Psoas muscle (tissue), 7 donors: ENCODE measurements at regions not wholly inside any gene's neighbourhood (a gene's known extent, or its start where the extent isn't known, plus 50 kb on each side); places are given as distances from the start of the nearest gene placed in this dataset.

ENCODE experiments used
- ATAC-seq, 4 donors: fragments of 200-7000 bp; cut with Tn5 transposase; one replicate each; pipeline ENCODE4 v1.9.1; 2020; ENCODE audit warnings: moderate library complexity in 3 of 4, mild to moderate bottlenecking in 2 of 4
- DNase-seq, 2 donors: peaks; one replicate each; pipeline ENCODE4 v3.0.0-alpha.2; 2020
- H3K27ac ChIP-seq: fragments of 200-600 bp; one replicate; pipeline ENCODE4 v1.8.0; 2022
- H3K27me3 ChIP-seq, 3 donors: fragments of 200-600 bp in 1 of 3; one replicate each; pipeline versions ENCODE4 v1.6.1 to v1.8.0; 2013 to 2022; ENCODE audit warnings: low read length in 2 of 3, mild to moderate bottlenecking in 2 of 3, moderate library complexity in 1 of 3; ENCODE audit not compliant: insufficient read depth in 3 of 3
- H3K36me3 ChIP-seq, 2 donors: fragments of 200-600 bp in 1 of 2; one replicate each; pipeline versions ENCODE4 v1.6.1 to v1.8.0; 2013 to 2022; ENCODE audit warnings: low read depth in 1 of 2, mild to moderate bottlenecking in 1 of 2, moderate library complexity in 1 of 2; ENCODE audit not compliant: insufficient read depth in 1 of 2
- H3K4me1 ChIP-seq: fragments of 200-600 bp; one replicate; pipeline ENCODE4 v1.8.0; 2022
- H3K4me3 ChIP-seq: fragments of 200-600 bp; one replicate; pipeline ENCODE4 v1.8.0; 2022; ENCODE audit warnings: mild to moderate bottlenecking
- H3K9me3 ChIP-seq: fragments of 200-600 bp; one replicate; pipeline ENCODE4 v1.8.0; 2022
- WGBS, 3 donors: extraction: QIAGEN DNeasy Blood & Tissue Kit; methylation state at CpG; one replicate each; pipeline versions ENCODE4 v1.1.6 to v1.1.7; 2013; 5-methylcytosine and 5-hydroxymethylcytosine counted together
- intact Hi-C, 2 donors: fragments of 100-400 bp; cut with DNase I; formaldehyde crosslinking; loops; one replicate each; pipeline versions ENCODE4 v1.11.0 to v1.14.2; 2022
- TF ChIP-seq, protein P1 (sequence below): fragments of 200-600 bp; IDR thresholded peaks from one replicate; pipeline ENCODE4 v1.8.0; 2022; ENCODE audit warnings: antibody characterized with exemption
- donor health status: healthy with polysubstance abuse.
- donor health status: DM: no; HTN: no; CAD: no; lungs with moderate emphysema.
- donor health status: Bipolar disorder and iron deficiency.
- donor health status: healthy.
- donor health status: DM: yes; HTN: yes; CAD: no.
- donor health status: DM: no; HTN: no; CAD: no.
- donor health status: DM: yes; HTN: yes; CAD: no.

DNA sequence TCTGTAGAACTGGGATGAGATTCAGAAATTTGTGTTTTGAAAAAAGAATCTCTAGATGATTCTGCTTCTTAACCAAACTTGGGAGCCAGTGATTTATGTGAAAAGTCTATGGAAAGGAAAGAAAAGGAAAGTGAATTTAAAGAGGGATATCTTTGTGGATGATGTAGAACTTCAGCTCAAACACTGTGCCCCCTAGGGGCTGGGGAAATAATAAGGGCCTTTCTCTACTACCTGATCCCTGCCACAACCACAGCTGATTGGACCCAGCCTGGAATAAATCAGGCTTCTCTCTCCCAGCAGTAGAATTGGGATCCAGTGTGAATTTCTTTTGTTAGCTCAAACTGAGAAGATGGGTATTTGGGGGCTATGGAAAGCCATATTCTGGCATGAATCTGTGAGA, 155.0 kb downstream of the PRELID2 start:
- DNase-seq (no peak), ATAC-seq (peak in 1 of 4 donors; percentile 60)
- Histone ChIP-seq H3K27me3 (no peaks in the 10 kb centered on the region), H3K36me3 (no peaks in the 10 kb centered on the region), H3K27ac (no peak overlapping the region), H3K4me1 (peaks cover 8% of the 10 kb centered on the region), H3K4me3 (no peak overlapping the region), H3K9me3 (no peaks in the 10 kb centered on the region)
- TF ChIP-seq, protein P1, sequence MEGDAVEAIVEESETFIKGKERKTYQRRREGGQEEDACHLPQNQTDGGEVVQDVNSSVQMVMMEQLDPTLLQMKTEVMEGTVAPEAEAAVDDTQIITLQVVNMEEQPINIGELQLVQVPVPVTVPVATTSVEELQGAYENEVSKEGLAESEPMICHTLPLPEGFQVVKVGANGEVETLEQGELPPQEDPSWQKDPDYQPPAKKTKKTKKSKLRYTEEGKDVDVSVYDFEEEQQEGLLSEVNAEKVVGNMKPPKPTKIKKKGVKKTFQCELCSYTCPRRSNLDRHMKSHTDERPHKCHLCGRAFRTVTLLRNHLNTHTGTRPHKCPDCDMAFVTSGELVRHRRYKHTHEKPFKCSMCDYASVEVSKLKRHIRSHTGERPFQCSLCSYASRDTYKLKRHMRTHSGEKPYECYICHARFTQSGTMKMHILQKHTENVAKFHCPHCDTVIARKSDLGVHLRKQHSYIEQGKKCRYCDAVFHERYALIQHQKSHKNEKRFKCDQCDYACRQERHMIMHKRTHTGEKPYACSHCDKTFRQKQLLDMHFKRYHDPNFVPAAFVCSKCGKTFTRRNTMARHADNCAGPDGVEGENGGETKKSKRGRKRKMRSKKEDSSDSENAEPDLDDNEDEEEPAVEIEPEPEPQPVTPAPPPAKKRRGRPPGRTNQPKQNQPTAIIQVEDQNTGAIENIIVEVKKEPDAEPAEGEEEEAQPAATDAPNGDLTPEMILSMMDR, result peak; percentile 9
- intact Hi-C loops, result loop anchor here in 1 of 2 donors (5.0 kb wide), 2 partner anchors 147 to 367 kb away; no protein-coding TSS in a partner anchor

DNA sequence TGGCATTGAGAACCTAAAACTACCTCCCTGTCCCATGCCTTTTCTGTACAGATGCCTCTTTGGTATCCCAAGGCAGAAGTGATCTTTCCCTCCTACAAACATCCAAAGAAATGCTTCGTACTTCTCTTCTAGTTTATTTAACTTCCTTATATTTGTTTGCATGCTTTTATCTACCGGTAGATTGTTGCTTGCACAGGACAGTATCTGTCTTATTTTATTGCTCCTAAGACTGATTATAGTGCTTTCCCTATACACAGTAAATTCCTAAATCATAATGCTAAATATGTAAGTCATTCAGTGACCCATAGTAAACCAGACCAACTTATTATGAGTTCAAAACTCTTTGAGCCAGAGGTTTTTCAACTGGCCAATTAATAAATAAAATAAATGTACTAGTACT, 156.9 kb downstream of the PRELID2 start:
- Histone ChIP-seq H3K9me3 (no peaks in the 10 kb centered on the region), H3K27ac (no peak overlapping the region), H3K4me1 (peaks cover 8% of the 10 kb centered on the region), H3K27me3 (no peaks in the 10 kb centered on the region), H3K36me3 (no peaks in the 10 kb centered on the region), H3K4me3 (no peak overlapping the region)
- TF ChIP-seq, protein P1, result no peak
- ATAC-seq (no peak), DNase-seq (no peak)
- 81 to 94% (median 91%) methylated on average over 2 of the region's 2 CpGs for WGBS, 3 donors
- intact Hi-C loops, result loop anchor here in 1 of 2 donors (10.0 kb wide), 1 partner anchor 377 kb away; no protein-coding TSS in a partner anchor

DNA sequence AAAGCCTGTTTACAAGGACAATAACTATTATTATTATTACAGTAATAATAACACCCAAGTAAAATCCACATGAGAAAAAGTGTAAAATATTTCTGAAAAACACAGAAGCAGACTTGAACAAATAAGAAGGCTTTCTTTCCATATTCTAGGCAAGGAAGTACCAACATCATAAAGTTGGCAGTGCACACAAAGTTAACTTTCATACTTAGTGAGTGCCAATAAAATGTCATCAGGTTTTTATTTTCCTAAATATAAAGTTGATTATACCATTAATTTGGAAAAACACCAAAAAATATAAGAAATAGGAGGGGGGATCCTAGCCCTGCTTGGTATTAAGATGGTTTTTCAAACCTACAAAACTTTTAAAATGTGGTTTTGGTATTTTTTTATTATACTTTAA, 161.4 kb downstream of the PRELID2 start:
- Histone ChIP-seq H3K27me3 (no peaks in the 10 kb centered on the region), H3K4me3 (no peak overlapping the region), H3K4me1 (no peaks in the 10 kb centered on the region), H3K27ac (no peak overlapping the region), H3K36me3 (no peaks in the 10 kb centered on the region), H3K9me3 (no peaks in the 10 kb centered on the region)
- TF ChIP-seq, protein P1, result no peak
- ATAC-seq (no peak), DNase-seq (no peak)
- intact Hi-C loops, result loop anchor here in 1 of 2 donors (10.0 kb wide), 1 partner anchor 381 kb away; no protein-coding TSS in a partner anchor

DNA sequence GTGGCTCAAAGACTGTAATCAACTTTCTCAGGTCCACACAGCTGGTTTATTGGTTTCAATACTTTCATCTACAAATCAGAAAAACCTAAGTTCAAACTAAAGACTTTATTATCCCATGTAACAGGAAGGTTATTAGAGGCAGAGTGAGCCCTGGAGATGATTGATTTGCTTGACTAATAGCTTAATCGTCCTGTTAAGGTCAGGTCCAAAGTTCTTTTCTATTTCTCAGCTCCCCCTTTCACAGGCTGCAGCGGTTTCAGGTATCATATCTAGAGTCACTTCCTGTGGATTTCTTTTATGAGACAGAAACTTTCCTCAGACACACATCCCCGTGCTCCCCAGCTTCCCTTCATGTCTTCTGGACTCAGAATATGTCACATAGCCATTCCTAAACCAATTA, 166.4 kb downstream of the PRELID2 start:
- DNase-seq, result no peak
- no peaks in the 10 kb centered on the region for H3K27me3 ChIP-seq
- TF ChIP-seq, protein P1, result no peak
- no peaks in the 10 kb centered on the region for H3K36me3 ChIP-seq
- intact Hi-C loops, result no loop called here
- H3K4me1 ChIP-seq, result peaks cover 26% of the 10 kb centered on the region
- H3K4me3 ChIP-seq, result no peak overlapping the region
- no peak overlapping the region for H3K27ac ChIP-seq
- WGBS, 3 donors, result 34 to 39% (median 39%) methylated on average over 3 of the region's 3 CpGs
- ATAC-seq, result no peak
- H3K9me3 ChIP-seq, result no peaks in the 10 kb centered on the region

- intact Hi-C loops, result no loop called here
- WGBS, 3 donors, result 94 to 95% (median 95%) methylated on average over 3 of the region's 3 CpGs
- no peak for DNase-seq
- no peak for ATAC-seq
- Histone ChIP-seq H3K36me3 (no peaks in the 10 kb centered on the region), H3K9me3 (no peaks in the 10 kb centered on the region), H3K27me3 (no peaks in the 10 kb centered on the region), H3K4me3 (no peak overlapping the region), H3K27ac (no peak overlapping the region), H3K4me1 (peaks cover 26% of the 10 kb centered on the region)
- TF ChIP-seq, protein P1, result no peak
Observed at GRCh38 chr5:145667742-145668141, 167.4 kb downstream of the PRELID2 start.
